ENCODE measurements at regions not wholly inside any gene's neighbourhood (a gene's known extent, or its start where the extent isn't known, plus 50 kb on each side); places are given as distances from the start of the nearest gene placed in this dataset.
"Not testable (repeated sequence)": the region's sequence is repeated elsewhere in the genome, so short reads cannot be mapped to it uniquely, and the experiment has no call there.

DNA sequence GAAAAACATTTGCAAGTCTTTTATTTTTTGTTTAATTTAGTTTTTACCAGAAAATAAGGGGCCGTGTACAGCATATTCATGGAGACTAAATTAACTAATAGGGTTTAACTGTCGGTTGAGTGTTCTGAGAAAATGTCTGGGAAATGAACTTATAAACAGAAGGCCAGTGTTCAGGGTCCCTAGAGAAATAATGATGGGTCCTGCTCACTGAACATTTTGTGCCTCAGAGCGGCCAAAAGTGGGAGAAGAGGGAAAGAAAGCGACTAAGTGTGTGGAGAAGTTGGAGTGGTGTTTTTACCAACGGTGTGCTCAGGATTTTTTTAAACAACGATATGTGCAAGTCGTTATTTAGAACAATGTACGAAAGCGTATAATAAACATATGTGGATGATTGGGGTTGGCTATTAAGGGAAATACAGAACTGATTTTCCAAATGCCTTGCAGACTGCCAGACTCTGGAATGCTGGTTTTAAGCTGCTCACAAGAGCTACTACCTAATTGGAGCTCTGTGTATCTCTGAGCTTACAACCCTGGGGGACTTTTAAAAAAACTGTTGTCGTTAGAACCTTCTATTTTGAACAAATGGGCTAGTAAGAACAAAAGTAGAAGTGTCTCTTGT, 166.7 kb downstream of the SLC38A4 start:
- no peaks in the 10 kb centered on the region for H3K9me3 ChIP-seq (ENCODE audit: low read depth, low read length, poor library complexity, severe bottlenecking)
- no peaks in the 10 kb centered on the region for H3K36me3 ChIP-seq (ENCODE audit: insufficient read depth, low read length, poor library complexity, severe bottlenecking)
- intact Hi-C loops (cut with micrococcal nuclease; ENCODE audit: unreplicated experiment), result loop anchor here (5.0 kb wide), 1 partner anchor 97 kb away; no protein-coding TSS in a partner anchor
- H3K27ac ChIP-seq (ENCODE audit: low read depth, low read length, poor library complexity, severe bottlenecking), result peak overlapping the region; percentile 83
- no peak overlapping the region for H3K4me3 ChIP-seq (ENCODE audit: low read depth, low read length, poor library complexity, severe bottlenecking)
- ChIA-PET CTCF (no interaction called here), POLR2A (ENCODE audit: low non-redundant PET) (no interaction called here)
- no peak for TF ChIP-seq CTCF (conservative IDR thresholded peaks at IDR 0.05; ENCODE audit: low read depth, low read length)
- no peak for TF ChIP-seq EZH2 (IDR thresholded peaks at IDR 0.05; ENCODE audit: borderline replicate concordance, low read depth, low read length, poor library complexity, severe bottlenecking)
- peaks cover 49% of the 10 kb centered on the region for H3K4me1 ChIP-seq (ENCODE audit: insufficient read depth, low read length, poor library complexity, severe bottlenecking)
- BruUV-seq (replicated peaks), result no TSS peak
- peak; percentile 46 for DNase-seq (ENCODE audit: low spot score)
- no peaks in the 10 kb centered on the region for H3K27me3 ChIP-seq (replicated peaks; ENCODE audit: insufficient read depth, low read depth, low read length, poor library complexity)

- H3K36me3 ChIP-seq (ENCODE audit: insufficient read depth, low read length, poor library complexity, severe bottlenecking), result no peaks in the 10 kb centered on the region
- no peak overlapping the region for H3K4me3 ChIP-seq (ENCODE audit: low read depth, low read length, poor library complexity, severe bottlenecking)
- no peaks in the 10 kb centered on the region for H3K9me3 ChIP-seq (ENCODE audit: low read depth, low read length, poor library complexity, severe bottlenecking)
- DNase-seq (ENCODE audit: low spot score), result no peak
- TF ChIP-seq CTCF (conservative IDR thresholded peaks at IDR 0.05; ENCODE audit: low read depth, low read length) (no peak), EZH2 (IDR thresholded peaks at IDR 0.05; ENCODE audit: borderline replicate concordance, low read depth, low read length, poor library complexity, severe bottlenecking) (no peak)
- no peaks in the 10 kb centered on the region for H3K27me3 ChIP-seq (replicated peaks; ENCODE audit: insufficient read depth, low read depth, low read length, poor library complexity)
- H3K4me1 ChIP-seq (ENCODE audit: insufficient read depth, low read length, poor library complexity, severe bottlenecking), result peaks cover 48% of the 10 kb centered on the region
- no TSS peak for BruUV-seq (replicated peaks)
- intact Hi-C loops (cut with micrococcal nuclease; ENCODE audit: unreplicated experiment), result loop anchor here (5.0 kb wide), 1 partner anchor 95 kb away; no protein-coding TSS in a partner anchor
- ChIA-PET CTCF (no interaction called here), POLR2A (ENCODE audit: low non-redundant PET) (interaction anchor here (0.6 to 0.7 kb wide), 2 partner anchors 226 to 509 kb away, joined by 5 to 7 read pairs; no protein-coding TSS in a partner anchor)
- H3K27ac ChIP-seq (ENCODE audit: low read depth, low read length, poor library complexity, severe bottlenecking), result peak overlapping the region; percentile 83
Measured at GRCh38 chr12:46657453-46658411, 168.1 kb downstream of the SLC38A4 start.

GRCh38 chr12:46655984-46656383, 169.8 kb downstream of the SLC38A4 start:
- H3K9me3 ChIP-seq (ENCODE audit: low read depth, low read length, poor library complexity, severe bottlenecking); BruUV-seq (replicated peaks); CTCF ChIA-PET; H3K36me3 ChIP-seq (ENCODE audit: insufficient read depth, low read length, poor library complexity, severe bottlenecking); DNase-seq (ENCODE audit: low spot score); H3K27me3 ChIP-seq (replicated peaks; ENCODE audit: insufficient read depth, low read depth, low read length, poor library complexity); POLR2A ChIA-PET (ENCODE audit: low non-redundant PET); H3K4me3 ChIP-seq (ENCODE audit: low read depth, low read length, poor library complexity, severe bottlenecking); H3K27ac ChIP-seq (ENCODE audit: low read depth, low read length, poor library complexity, severe bottlenecking): not testable (repeated sequence)
- peaks cover 45% of the 10 kb centered on the region for H3K4me1 ChIP-seq (ENCODE audit: insufficient read depth, low read length, poor library complexity, severe bottlenecking)
- intact Hi-C loops (cut with micrococcal nuclease; ENCODE audit: unreplicated experiment), result loop anchor here (5.0 kb wide), 1 partner anchor 94 kb away; no protein-coding TSS in a partner anchor
